NCI-H128 (cell line): ENCODE measurements at regions not wholly inside any gene's neighbourhood (a gene's known extent, or its start where the extent isn't known, plus 50 kb on each side); places are given as distances from the start of the nearest gene placed in this dataset.
A peak's percentile ranks its signal among the peaks of the same experiment; 100 is the strongest.

Source experiments
- DNase-seq: peaks from one replicate; lab custom pipeline; 2025; ENCODE audit not compliant: unreplicated experiment; lab: John Stamatoyannopoulos, UW

GRCh38 chr7:1286946-1287645 is 54.4 kb downstream of the UNCX start:
- no peak for DNase-seq

GRCh38 chr7:1287752-1288201 is 55.1 kb downstream of the UNCX start:
- DNase-seq: no peak

GRCh38 chr7:1288390-1288995 is 55.8 kb downstream of the UNCX start:
- no peak for DNase-seq

GRCh38 chr7:1288996-1289551 is 56.4 kb downstream of the UNCX start:
- DNase-seq: no peak

GRCh38 chr7:1289666-1290025 is 57.0 kb downstream of the UNCX start:
- no peak for DNase-seq

- DNase-seq: peak; percentile 12
These were observed 57.5 kb downstream of the UNCX start for GRCh38 chr7:1290026-1290678.

GRCh38 chr7:1290679-1291356 is 58.1 kb downstream of the UNCX start:
- DNase-seq: no peak

GRCh38 chr7:1291357-1291689 is 58.7 kb downstream of the UNCX start:
- no peak for DNase-seq

GRCh38 chr7:1291845-1292765 is 59.4 kb downstream of the UNCX start:
- DNase-seq: no peak

- no peak for DNase-seq
These were observed 60.5 kb downstream of the UNCX start for GRCh38 chr7:1292972-1293830.

- DNase-seq: no peak
These were observed 61.3 kb downstream of the UNCX start for GRCh38 chr7:1293950-1294411.

GRCh38 chr7:1295776-1296355 is 63.2 kb downstream of the UNCX start:
- no peak for DNase-seq

- DNase-seq: no peak
These were observed 63.8 kb downstream of the UNCX start for GRCh38 chr7:1296356-1296981.

- DNase-seq: no peak
These were observed 64.6 kb downstream of the UNCX start for GRCh38 chr7:1297017-1297960.

GRCh38 chr7:1298051-1298930 is 65.6 kb downstream of the UNCX start:
- DNase-seq: no peak
